ENCODE measurements at regions not wholly inside any gene's neighbourhood (a gene's known extent, or its start where the extent isn't known, plus 50 kb on each side); places are given as distances from the start of the nearest gene placed in this dataset.

GRCh38 chr16:86789621-86790051, 211.3 kb downstream of the FOXL1 start:
- TF ChIP-seq POLR2AphosphoS5 (IDR thresholded peaks at IDR 0.05; ENCODE audit: low read depth, low read length) = no peak
- TF ChIP-seq POLR2A (IDR thresholded peaks at IDR 0.05; ENCODE audit: low read depth, low read length) = no peak

Data from GM12892 (cell line).